T1000 (cell line): ENCODE measurements at regions not wholly inside any gene's neighbourhood (a gene's known extent, or its start where the extent isn't known, plus 50 kb on each side); places are given as distances from the start of the nearest gene placed in this dataset.

Experiments
- DNase-seq: peaks from one replicate; lab custom pipeline; 2025; ENCODE audit warnings: mixed read lengths; lab: John Stamatoyannopoulos, UW

GRCh38 chr3:152100491-152101132, 168.1 kb upstream of the MBNL1 start:
- no peak for DNase-seq

GRCh38 chr3:152102410-152102809, 166.3 kb upstream of the MBNL1 start:
- no peak for DNase-seq

GRCh38 chr3:152103257-152103656, 165.5 kb upstream of the MBNL1 start:
- no peak for DNase-seq

- no peak for DNase-seq
Measured at GRCh38 chr3:152104847-152105415, 163.8 kb upstream of the MBNL1 start.

GRCh38 chr3:152105446-152105845, 163.3 kb upstream of the MBNL1 start:
- no peak for DNase-seq

- DNase-seq: no peak
Measured at GRCh38 chr3:152109038-152109437, 159.7 kb upstream of the MBNL1 start.

- no peak for DNase-seq
Measured at GRCh38 chr3:152113413-152113812, 155.3 kb upstream of the MBNL1 start.

GRCh38 chr3:152113992-152114651, 154.6 kb upstream of the MBNL1 start:
- DNase-seq: no peak

GRCh38 chr3:152120601-152121269, 148.0 kb upstream of the MBNL1 start:
- DNase-seq: no peak

- DNase-seq: no peak
Measured at GRCh38 chr3:152121270-152121636, 147.5 kb upstream of the MBNL1 start.

- no peak for DNase-seq
Measured at GRCh38 chr3:152122851-152123250, 145.9 kb upstream of the MBNL1 start.

- no peak for DNase-seq
Measured at GRCh38 chr3:152123457-152123856, 145.3 kb upstream of the MBNL1 start.

- DNase-seq: no peak
Measured at GRCh38 chr3:152126260-152126659, 142.5 kb upstream of the MBNL1 start.

GRCh38 chr3:152127058-152127457, 141.7 kb upstream of the MBNL1 start:
- no peak for DNase-seq

- no peak for DNase-seq
Measured at GRCh38 chr3:152128356-152128755, 140.4 kb upstream of the MBNL1 start.

GRCh38 chr3:152139651-152140050, 129.1 kb upstream of the MBNL1 start:
- DNase-seq: no peak

- DNase-seq: no peak
Measured at GRCh38 chr3:152146461-152146860, 122.3 kb upstream of the MBNL1 start.

GRCh38 chr3:152147748-152148147, 121.0 kb upstream of the MBNL1 start:
- no peak for DNase-seq

- DNase-seq: no peak
Measured at GRCh38 chr3:152148579-152148978, 120.2 kb upstream of the MBNL1 start.

- no peak for DNase-seq
Measured at GRCh38 chr3:152149832-152150231, 118.9 kb upstream of the MBNL1 start.

GRCh38 chr3:152151216-152151876, 117.4 kb upstream of the MBNL1 start:
- DNase-seq: no peak
